ENCODE measurements at regions not wholly inside any gene's neighbourhood (a gene's known extent, or its start where the extent isn't known, plus 50 kb on each side); places are given as distances from the start of the nearest gene placed in this dataset.
A peak's percentile ranks its signal among the peaks of the same experiment; 100 is the strongest.

DNA sequence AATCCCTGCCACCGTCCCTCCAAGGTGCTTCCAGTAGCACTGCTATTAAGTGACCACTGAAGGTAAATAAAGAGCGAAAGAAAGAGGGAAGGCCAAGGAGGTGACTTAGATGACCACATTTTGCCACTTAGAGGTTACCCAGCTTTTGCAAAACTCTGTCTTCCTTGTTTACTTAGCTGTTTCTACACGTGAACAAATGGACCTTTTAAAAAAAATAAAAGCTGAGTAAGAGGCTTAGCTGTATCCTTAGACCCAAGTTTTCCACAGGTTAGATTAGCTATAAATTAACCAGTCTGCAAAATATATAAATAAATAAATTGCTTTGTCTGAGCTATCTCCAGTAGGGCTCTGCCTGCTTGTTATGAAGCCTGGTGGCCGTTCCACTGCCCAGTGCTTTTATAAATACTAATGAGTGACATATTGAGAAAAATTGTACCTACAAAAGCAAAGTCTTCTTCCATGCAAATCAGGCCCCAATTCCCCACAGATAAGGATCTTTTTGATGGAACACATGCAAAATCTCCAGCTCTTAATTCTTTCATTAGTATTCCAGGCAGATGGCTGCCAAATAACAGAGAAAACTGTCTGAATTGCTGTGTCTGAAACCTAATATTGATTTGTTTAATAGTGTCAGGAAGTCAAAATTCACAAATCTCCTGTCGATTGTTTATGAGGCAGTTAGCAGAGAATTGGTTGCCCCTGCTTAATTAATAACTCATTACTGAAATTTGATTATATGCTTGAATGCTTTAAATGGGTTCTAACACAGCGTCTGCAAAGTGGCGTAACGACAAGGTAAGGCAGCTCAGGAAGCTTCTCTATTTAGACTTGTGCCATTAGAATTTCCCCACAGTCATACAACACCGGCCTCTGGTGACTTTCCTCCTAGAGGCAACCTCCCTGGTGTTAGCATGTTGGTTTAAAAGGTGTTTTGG is 176.7 kb downstream of the EMX2 start:
- no peak for DNase-seq

DNA sequence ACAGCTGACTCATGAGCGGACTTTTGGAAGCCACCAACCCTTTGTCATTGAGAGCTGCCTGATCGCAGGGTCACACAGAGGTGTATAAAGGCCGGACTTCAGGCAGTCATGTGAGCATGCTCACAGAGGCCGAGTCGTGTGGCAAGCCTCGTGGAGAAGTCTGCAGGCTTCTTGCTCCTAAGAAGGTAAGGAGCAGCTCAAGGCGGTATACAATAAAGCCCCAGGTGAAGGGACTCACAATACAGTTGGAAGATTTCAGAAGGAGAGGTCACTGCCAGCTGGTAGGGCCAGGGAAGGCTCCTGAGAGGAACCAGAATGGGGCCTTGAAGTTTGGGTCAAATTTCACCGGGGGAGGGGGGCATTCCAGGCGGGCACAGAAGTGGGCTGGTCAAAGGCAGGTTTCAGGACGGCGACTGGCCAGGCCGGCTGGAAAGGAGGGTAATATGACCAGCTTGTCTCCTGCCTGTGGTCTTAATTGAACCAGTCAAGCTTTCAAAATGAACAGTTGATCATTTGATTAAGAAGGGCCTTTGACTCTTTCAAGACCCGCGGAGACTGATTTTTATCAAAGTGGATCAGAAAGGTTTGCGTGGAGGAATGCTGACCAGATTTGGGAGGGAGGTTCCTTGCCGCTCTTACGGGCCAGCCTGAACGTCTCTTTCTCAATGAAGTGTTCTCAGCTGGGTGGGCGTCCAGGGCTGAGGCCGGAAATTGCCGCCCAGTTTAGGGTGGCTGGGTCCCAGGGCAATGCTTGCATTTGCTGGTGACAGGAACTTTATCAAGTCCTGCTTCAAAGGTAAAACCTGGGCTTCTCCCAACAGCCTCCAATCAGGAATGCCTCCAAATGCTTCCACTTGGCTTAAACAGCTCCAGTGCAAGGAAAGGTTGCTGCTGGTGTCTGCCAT is 178.6 kb downstream of the EMX2 start:
- DNase-seq: peak; percentile 65

DNA sequence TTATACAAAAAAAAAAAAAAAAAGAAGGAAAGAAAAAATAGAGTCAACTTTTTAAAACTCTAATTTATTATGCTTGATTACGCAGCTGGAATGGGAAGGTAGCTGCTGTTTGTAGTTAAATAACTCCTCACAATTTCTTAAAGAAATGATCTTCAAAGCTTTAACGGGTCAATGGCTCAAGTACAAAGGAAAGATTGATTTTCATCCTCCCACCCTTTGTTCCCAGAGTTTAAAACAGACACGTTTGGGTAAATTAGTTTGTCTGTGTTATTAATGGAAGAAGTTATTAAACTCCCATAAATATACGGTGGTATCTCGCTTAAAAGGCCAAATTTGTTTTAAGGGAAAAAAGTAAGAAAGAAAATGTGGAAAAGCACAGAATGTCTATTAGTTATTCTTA is 179.3 kb downstream of the EMX2 start:
- DNase-seq: peak; percentile 38

DNA sequence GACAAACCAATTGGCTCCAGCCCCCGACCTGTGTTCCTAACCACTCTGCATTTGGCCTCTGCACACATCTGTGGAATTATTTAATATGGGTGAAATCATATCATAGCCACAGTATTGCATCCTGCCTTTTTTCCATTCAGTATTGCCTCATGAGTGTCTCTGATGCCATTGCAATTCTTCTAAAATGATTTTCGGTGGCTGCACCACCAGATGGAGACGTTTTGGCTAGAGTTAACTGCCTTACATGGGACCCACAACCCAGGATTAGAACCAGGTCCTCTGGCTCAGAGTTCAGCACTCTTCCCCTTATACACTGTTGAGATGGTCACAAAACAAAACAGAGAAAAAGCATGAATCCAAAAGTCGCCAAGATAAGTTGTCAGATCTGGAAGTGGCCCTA is 180.8 kb downstream of the EMX2 start:
- DNase-seq: no peak

DNA sequence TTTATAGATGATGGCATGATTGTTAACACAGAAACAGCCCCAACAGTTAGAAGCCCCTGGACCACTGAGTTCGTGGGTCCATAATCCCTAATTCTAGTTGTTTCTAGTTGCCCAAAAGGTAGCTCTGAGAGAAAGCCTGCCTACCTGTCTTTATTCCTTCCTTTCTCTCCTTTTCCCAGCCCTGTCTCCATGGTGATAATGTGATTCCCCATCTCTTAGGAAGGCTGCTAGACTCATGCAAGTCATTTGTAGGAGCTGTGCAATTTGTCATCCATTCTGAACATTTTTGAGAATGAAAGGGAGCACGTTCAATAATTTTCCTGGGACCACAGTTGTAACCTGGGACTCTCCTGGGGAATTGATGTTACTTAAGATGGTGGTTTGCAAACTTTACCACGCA is 183.4 kb downstream of the EMX2 start:
- no peak for DNase-seq

DNA sequence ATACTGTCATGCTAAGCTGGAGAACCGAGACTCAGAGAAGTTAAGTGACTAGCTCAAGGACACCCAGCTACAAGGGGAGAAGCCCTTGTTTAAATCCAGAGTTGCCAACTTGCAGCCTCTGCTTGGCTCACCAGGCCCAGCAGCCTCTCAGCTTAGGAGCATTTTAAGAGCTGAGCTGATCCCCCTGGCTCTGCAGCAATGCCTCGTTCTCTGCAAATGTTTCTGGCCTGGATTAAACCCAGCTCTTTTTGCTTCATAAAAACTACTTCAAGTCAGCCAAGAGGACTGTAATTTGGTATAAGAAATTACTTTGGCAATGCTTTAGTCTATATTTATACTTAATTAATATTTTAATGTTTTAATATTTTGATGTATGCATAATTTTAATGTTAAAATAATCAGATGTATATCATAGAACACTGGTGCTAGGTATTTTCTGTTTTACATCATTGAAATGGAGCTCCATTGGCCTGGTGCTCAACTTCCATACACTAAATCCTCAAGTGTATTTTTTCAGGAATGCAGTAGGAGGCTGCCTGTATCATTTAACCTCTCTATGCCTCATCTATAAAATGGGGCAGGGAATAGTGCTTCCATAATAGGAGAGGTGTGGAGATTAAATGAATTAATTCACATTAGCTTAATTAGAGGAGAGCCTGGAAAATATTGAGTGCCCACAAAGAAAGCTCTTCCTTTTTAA is 184.2 kb downstream of the EMX2 start:
- no peak for DNase-seq

DNA sequence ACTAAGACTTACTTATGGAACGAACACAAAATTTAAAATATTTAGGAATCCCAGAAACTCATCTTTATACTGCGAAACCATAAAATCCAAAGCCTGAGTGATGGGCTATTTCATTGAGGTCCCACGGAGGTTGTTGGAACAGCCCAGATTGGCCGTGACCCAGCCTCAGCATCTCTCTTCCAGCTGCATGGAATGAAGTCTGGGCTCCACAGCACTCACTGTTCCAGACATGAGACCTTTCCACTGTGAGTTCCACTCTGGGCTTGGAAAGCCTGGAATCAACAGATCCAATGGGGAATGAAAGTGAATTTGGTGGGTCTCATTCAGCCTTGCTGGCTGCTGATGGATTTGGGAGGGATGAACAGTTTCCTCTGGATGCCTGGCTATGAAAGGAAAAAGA is 184.9 kb downstream of the EMX2 start:
- no peak for DNase-seq

DNA sequence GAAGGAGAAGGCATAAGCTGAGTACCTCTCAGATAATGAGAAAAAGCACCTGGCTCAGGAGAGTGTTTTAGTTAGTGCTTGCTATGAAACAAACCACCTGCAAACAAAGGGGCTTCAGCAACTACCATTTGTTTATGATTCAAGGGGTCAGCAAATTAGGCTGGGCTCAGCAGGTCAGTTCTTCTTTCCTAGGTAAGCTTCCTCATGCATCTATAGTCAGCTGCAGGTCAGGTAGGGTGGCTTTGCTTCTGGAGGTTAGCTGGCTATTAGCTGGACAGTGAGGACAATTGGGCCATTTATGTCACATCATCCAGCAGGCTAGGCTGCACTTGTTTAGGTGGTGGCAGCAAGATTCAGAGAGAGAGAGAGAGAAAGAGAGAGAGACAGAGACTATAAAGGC is 185.5 kb downstream of the EMX2 start:
- no peak for DNase-seq

DNA sequence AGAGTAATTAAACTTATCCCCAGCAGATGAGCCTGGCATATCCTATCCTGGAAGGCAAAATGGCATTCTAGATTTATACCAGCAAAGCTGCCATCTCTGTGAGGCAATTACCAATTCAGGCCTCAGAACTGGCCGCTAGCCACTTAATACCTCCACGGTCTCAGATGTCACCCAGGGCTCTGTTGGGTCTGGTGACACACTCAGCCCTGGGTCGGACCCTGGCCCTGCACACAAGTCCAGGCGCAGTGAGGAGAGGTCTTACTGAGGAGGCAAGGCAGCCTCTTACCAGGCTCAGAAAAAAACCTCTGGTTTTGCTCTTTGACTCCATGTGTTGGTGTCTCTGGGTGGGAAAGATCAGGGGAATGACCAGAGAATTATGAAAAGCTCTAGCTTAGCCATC is 186.6 kb downstream of the EMX2 start:
- no peak for DNase-seq

DNA sequence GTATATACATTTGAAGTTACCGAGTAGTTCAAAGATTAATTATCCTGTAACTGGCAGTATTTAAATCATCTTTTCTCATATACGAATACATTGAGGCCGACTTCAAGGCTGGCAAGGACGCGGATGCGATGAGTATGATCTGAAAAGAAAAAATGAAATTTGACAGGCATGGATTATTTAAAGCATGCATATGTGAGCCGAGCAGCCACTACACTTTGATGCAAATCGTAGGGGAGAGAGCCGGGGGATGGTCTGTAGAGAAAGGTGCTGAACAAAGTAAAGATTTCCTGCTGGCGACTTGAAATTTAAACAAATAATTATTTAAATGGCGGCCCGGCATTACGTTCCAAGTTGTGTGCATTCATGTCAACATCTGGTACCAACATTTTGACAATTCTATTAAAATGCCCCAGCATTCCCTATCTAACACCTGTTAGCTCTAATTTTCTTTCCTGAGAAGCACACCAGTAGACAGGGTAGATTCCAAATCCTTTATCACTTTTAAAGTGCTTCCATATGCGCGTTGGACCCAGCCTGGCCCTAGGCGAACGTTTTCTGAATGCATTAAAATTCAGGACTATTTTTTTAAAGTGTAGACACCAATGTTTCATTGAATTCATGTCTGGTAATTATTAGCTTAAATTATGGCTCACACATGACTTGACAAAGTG is 188.7 kb downstream of the EMX2 start:
- DNase-seq: no peak

DNA sequence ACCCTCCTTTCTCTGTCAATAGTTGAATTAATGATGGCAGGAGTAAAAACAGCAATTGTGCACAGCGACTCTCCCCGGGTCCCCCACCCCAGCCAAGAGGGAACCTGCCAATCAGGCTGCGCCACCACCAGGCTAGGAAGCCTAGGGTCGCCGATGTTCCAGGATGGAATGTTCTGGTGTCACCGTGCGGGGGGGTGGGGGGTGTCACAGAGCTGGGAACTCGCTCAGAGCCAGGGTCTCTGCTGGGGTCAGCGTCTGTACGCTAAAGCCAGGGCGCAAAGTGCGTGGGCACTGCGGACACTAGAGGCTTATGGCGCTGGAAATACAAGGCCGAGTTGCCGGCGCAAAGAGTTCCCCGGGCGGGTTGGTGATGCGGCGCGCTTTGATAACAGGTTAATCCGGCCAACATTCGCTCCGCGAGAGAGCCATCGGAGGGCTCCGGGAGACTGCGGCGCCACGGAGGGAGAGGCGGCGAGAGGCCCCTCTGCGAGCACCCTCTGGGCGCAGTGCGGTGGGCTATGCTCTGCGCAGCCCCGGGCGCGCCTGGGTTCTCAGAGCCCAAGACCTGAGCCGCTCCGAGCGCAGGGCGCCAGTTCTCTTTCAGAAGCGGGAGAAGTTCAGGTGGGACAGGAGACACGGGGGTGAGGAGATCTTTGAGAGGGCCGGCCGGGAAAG is 192.3 kb downstream of the EMX2 start:
- DNase-seq: peak; percentile 73

DNA sequence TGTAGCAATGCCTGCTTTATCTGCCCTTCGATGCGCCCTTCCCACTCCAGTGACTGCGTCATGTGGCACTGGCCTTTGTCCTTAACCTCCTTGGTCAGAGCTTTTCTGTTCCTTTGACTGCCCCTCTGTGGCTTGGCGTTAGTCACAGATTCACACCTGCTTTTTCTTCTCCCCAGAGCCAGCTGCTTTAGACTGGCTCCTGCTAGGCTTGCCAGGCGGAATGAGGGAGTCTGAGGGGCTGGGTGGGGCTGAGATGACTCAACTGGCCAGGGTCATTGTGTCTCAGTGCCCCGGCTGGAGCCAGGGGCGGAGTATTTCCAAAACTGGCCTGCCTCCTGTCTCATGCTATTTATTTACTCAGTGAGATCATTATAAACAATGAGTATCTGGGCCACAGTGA is 194.1 kb downstream of the EMX2 start:
- DNase-seq: no peak

DNA sequence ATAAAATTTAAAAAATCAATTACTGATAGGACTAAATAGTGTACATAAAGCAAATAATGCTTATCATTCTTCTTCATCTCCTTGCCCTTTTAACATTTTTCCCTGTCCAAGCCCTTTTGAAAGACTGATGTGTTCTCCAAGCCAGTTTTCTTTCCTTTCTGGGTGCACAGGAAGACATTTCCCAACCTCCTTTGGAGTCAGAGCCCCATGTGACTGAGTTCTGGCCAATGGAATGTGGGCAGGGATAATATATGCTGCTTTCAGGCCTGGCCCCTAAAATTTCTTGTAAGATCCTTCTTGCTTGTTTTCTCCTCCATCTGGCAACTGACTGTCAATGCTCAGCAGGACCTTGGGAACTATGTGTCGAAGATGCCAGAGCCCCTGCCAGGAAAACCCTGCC is 197.5 kb downstream of the EMX2 start:
- no peak for DNase-seq

DNA sequence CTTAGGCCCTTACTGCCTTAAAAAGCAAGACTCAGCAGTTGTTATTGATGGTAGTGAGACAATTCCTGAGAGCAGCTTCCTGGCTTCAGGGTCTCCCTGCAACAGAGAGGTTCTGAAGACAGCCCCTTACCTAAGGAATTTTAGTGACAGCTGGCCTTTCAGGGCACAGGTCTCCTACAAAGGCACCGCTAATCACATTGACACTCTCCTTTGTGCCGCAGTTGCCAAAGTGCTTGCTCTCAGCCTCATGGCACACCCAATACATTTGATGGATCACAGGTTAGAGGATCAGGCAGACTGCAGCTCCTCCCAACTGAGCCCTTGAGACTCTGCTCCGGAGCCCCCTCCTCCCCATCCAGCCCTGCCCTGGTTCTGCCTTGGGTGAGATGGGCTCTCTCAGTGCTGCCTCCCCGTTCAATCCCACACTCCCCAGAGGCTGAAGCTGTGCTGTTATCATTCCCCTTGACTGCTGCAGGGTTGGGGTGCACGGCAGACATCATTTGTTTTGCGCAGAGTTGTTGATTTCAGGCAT is 198.2 kb downstream of the EMX2 start:
- peak; percentile 48 for DNase-seq

DNA sequence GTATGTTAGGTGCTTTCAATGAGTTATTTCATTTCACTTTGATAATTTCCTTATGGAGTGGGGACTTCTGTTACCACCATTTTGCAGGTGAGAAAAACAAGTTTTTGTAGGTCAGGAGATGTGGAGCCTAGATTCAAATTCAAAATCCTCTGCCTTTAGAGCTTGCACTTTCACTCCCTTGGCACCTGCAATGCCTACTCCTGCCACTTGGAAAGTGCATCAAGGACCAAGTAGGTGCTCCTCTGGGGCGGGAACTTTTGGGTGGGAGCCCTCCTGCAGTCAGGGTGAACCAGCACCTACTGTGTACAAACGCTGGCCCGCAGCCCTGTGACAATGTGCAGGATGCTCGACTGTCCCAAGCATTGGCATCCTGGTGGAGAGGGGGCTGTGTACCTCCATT is 199.0 kb downstream of the EMX2 start:
- DNase-seq: no peak

DNA sequence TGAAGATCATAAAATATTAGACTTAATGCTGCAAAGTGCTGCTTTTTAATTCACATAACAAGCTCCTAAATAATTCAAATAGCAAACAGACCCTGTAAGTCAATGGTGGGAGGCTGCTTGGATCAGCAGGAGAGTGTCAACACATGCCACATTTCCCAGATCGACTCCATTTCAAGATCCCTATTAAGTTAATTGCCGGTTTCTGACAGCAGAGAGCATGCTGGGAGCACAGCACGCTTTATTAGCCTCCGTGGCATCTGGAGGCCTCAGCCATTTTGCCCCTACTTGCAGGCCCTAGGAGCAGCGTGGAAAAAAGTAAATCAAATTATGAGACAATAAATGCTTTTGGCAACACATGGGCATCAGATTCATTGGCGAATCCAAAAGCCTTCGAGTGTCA is 201.0 kb downstream of the EMX2 start:
- peak; percentile 77 for DNase-seq

DNA sequence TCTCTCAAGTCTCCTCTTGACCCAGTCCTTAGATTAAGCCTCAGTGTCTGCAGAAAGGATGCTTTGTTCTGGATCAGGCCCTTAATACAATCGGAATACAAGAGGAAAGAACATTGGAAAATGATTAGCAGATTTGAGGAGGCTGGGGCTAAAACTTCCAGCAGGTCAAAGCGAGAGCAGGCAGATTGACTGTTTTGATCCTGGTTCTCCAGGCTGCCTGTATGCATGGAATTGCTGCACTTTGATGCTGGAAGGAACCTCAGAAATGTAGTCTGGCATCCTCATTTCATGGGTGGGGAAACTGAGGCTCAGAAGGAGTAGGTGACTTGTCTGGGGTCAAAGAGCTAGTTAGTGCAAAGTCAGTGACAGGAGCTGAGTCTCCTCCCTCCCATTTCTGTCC is 202.8 kb downstream of the EMX2 start:
- DNase-seq: no peak

DNA sequence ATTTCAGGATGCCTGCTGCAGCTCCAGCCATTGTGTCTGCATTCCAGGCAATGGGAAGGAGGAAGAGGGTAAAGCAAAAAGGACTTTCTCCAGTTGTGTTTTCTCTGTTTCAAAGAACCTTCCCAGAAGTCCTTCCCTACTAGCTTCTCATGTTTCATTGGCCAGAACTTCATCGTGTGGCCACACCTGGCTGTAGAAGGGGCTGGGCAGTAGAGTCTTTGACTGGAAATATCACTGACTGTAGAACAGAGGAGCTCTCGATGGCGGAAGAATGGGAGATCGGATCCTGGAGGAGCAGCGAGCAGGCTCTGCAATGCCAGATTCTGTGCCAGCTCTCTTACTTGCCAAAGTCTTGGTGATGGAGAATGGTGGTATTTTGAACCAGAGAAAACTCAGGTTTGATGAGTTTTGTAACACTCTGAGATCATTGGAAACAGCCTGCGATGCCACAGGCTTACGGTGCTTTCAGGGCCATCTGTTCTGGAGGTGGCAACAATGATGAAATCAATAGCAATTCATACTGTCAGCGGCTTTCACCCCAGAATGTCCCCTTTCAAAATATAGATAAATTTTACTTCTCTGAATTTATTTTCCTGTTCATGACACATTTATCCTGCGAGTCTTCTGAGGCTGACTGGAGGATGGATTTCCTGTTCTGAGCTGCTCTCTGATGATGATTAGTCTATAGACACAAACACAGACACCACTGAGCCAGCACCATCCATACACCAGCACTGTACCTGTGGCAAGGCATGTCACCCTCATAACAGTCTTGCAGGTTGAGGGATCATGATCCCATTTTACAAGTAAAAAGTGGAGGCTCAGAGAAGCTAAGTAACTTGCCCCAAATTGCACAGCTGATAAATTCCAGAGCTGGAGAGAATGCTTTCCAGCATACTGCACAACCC is 204.2 kb downstream of the EMX2 start:
- DNase-seq: no peak

DNA sequence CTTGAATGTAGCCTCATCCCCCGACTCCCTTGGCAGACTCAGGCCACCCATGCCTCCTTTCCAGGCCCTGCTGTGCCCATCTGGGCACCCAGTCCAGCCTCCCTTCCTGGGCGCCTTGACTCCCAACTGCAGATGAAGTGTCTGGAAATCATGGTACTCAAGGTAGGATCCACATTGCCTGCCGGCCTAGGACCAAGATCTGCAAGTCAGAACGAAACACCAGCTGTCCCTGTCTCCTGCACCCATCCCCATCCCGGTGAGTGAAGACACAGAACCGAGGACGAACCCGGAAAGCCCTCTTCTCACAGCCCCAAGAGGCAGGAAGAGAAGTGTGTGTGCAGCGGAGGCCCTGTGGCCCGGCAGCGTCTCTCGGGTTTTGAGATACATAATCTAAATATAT is 205.1 kb downstream of the EMX2 start:
- no peak for DNase-seq

DNA sequence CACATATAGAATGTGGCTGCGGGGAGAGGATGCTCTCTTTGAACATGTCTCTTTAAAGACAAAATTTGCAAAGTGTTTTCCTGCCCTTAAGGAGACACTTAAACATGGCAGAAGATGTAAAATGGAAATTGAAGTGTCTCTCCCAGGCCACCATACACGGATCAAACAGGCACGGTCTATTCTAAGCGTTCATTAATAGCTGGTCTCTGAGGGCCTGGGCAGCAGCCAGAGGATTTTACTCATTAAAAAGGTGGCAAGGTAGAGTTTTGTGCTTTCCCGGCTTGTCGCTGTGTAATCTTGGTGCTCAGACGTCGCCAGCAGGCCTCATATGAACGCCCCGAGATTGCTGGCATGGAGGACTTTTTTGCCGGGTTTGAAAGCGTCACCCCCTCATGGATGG is 205.5 kb downstream of the EMX2 start:
- no peak for DNase-seq

DNA sequence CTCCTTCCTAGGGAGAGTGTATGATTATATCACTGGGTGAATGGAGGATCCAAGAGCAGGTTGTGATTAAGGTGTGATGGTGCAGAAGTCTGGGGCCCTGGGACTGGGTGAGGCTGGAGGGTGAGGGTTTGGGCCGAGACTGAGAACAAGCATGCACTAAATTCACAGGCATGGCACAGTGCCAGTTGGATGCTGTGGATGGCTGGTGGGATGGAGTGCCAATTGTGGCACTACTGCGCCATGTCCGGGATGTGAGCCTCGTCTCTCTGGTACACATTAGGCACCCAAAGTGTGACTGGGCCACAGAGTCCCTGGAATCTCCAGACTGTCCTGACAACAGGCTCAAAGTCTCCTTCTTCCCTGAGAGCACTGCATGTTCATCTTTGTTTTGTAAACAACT is 208.1 kb downstream of the EMX2 start:
- no peak for DNase-seq

Data from eye (tissue), 1 donor.